Heart right ventricle (tissue), 16 donors: ENCODE measurements at regions not wholly inside any gene's neighbourhood (a gene's known extent, or its start where the extent isn't known, plus 50 kb on each side); places are given as distances from the start of the nearest gene placed in this dataset.

Source experiments
- ATAC-seq, 8 donors: fragments of 200-7000 bp; cut with Tn5 transposase; one replicate each; pipeline ENCODE4 v1.9.1; 2020; ENCODE audit warnings: mild to moderate bottlenecking in 8 of 8, moderate library complexity in 8 of 8, moderate number of reproducible peaks in 1 of 8
- DNase-seq, 2 donors: peaks; one replicate each; pipeline ENCODE4 v3.0.0-alpha.2; 2020
- H3K27ac ChIP-seq, 10 donors: fragments of 200-600 bp; sonication (generic) in 2 of 10; one replicate each; pipeline versions ENCODE4 v1.5.0 to v1.8.0; 2020 to 2022; ENCODE audit warnings: mild to moderate bottlenecking in 3 of 10
- H3K27me3 ChIP-seq, 7 donors: fragments of 200-600 bp; one replicate each; pipeline ENCODE4 v1.8.0; 2021 to 2022; ENCODE audit warnings: mild to moderate bottlenecking in 2 of 7
- H3K36me3 ChIP-seq, 9 donors: fragments of 200-600 bp; sonication (generic) in 1 of 9; one replicate each; pipeline versions ENCODE4 v1.5.0 to v1.8.0; 2020 to 2022; ENCODE audit warnings: mild to moderate bottlenecking in 2 of 9
- H3K4me1 ChIP-seq, 9 donors: fragments of 200-600 bp; sonication (generic) in 1 of 9; one replicate each; pipeline versions ENCODE4 v1.5.0 to v1.8.0; 2020 to 2022; ENCODE audit warnings: mild to moderate bottlenecking in 4 of 9
- H3K4me3 ChIP-seq, 10 donors: fragments of 200-600 bp; sonication (generic) in 2 of 10; one replicate each; pipeline versions ENCODE4 v1.5.0 to v1.8.0; 2020 to 2022; ENCODE audit warnings: mild to moderate bottlenecking in 7 of 10, moderate library complexity in 2 of 10
- H3K9me3 ChIP-seq, 11 donors: fragments of 200-600 bp in 10 of 11; sonication (generic) in 2 of 11; one replicate each; pipeline versions ENCODE4 v1.5.0 to v1.8.0; 2013 to 2022; ENCODE audit warnings: mild to moderate bottlenecking in 2 of 11, control low read depth in 1 of 11, moderate library complexity in 1 of 11
- CTCF ChIP-seq, 9 donors: fragments of 200-600 bp; sonication (generic) in 2 of 9; IDR thresholded peaks; one replicate each; pipeline versions ENCODE4 v1.5.0 to v1.8.0; 2021 to 2022; ENCODE audit warnings: antibody characterized with exemption in 9 of 9, mild to moderate bottlenecking in 5 of 9, moderate library complexity in 1 of 9
- WGBS, 2 donors: extraction: QIAGEN DNeasy Blood & Tissue Kit; methylation state at CpG; one replicate each; pipeline ENCODE4 v1.1.7; 2013; ENCODE audit warnings: inconsistent platforms in 1 of 2; 5-methylcytosine and 5-hydroxymethylcytosine counted together
- intact Hi-C, 10 donors: fragments of 100-400 bp; cut with DNase I; formaldehyde crosslinking; loops; one replicate each; pipeline versions ENCODE4 v1.11.1 to v1.14.2; 2022
- donor health status: Arrhythmogenic right ventricular cardiomyopathy.
- donor health status: ischemic (EF 13 %, LVEDD 7.1; RV severe dilation, severe dysfunction).
- donor health status: healthy with polysubstance abuse.
- donor health status: DM: no; HTN: yes; CAD: no.
- donor health status: DM: no; HTN: no; CAD: no.
- donor health status: ischemic (EF 25% LVEDD 6.9; RV normal size, moderate dysfunction).
- donor health status: ischemic (EF 25% LVEDD 5.7; RV mildly dilated, moderate dysfunction).
- donor health status: healthy.
- donor health status: DM: yes; HTN: yes; CAD: no.
- donor health status: Ischemic cardiomyopathy.
- donor health status: ischemic (EF 35%, LVEDD 5.7; RV mildly dilated, moderate dysfunction).
- donor health status: nonischemic (EF 11% LVEDD 7.7; RV severe dilation, severe dysfunction).
- donor health status: DM: yes; HTN: yes; CAD: no.
- donor health status: PGD.
- donor health status: ischemic (EF 29% LVEDD 5.4; RV normal size, mild dysfunction).
- donor health status: nonischemic (EF 23%, LVEDD 6.1; RV moderate dilation, normal function).

- intact Hi-C loops: loop anchor here in 3 of 10 donors (10.0 kb wide), 2 partner anchors 522 to 1032 kb away; partner anchors contain the start of gene DRD1 (in 1 of the 3)
- 73 to 80% methylated on average over 3 of the region's 3 CpGs for WGBS, 2 donors
- DNase-seq: no peak
- Histone ChIP-seq H3K9me3 (no peaks in the 10 kb centered on the region), H3K36me3 (no peaks in the 10 kb centered on the region), H3K27ac (peak overlapping the region in 1 of 10 donors; percentile 47), H3K4me3 (no peak overlapping the region), H3K4me1 (no peaks in the 10 kb centered on the region), H3K27me3 (peaks cover 0 to 30% (median 8%) of the 10 kb centered on the region in 7 donors)
- no peak for TF ChIP-seq CTCF (IDR thresholded peaks at IDR 0.05)
- ATAC-seq: no peak
Observed at GRCh38 chr5:174412941-174413340, 311.4 kb upstream of the MSX2 start.

GRCh38 chr5:174413567-174414314, 310.6 kb upstream of the MSX2 start:
- Histone ChIP-seq H3K4me3 (no peak overlapping the region), H3K27ac (peak overlapping the region in 2 of 10 donors; percentile 21 to 49), H3K9me3 (no peaks in the 10 kb centered on the region), H3K4me1 (no peaks in the 10 kb centered on the region), H3K27me3 (peaks cover 0 to 35% (median 14%) of the 10 kb centered on the region in 7 donors), H3K36me3 (no peaks in the 10 kb centered on the region)
- intact Hi-C loops: loop anchor here in 3 of 10 donors (10.0 kb wide), 2 partner anchors 521 to 1031 kb away; partner anchors contain the start of gene DRD1 (in 1 of the 3)
- WGBS, 2 donors: 61 to 67% methylated on average over 10 of the region's 10 CpGs
- TF ChIP-seq CTCF (IDR thresholded peaks at IDR 0.05): no peak
- no peak for DNase-seq
- peak in 4 of 8 donors; percentile 26 to 80 (median 48) for ATAC-seq

- Histone ChIP-seq H3K27ac (peak overlapping the region in 2 of 10 donors; percentile 21 to 49), H3K36me3 (no peaks in the 10 kb centered on the region), H3K4me1 (peaks cover 0 to 5% (median 3%) of the 10 kb centered on the region in 9 donors), H3K27me3 (peaks cover 0 to 36% (median 17%) of the 10 kb centered on the region in 7 donors), H3K9me3 (no peaks in the 10 kb centered on the region), H3K4me3 (no peak overlapping the region)
- no peak for TF ChIP-seq CTCF (IDR thresholded peaks at IDR 0.05)
- DNase-seq (no peak), ATAC-seq (peak in 1 of 8 donors; percentile 52)
- intact Hi-C loops: loop anchor here in 3 of 10 donors (10.0 kb wide), 2 partner anchors 520 to 1030 kb away; partner anchors contain the start of gene DRD1 (in 1 of the 3)
- WGBS, 2 donors: 4 to 5% methylated on average over 1 of the region's 1 CpG
Observed at GRCh38 chr5:174414315-174414710, 310.1 kb upstream of the MSX2 start.

- TF ChIP-seq CTCF (IDR thresholded peaks at IDR 0.05): no peak
- peaks cover 0 to 8% (median 6%) of the 10 kb centered on the region in 9 donors for H3K4me1 ChIP-seq
- H3K27ac ChIP-seq: peak overlapping the region in 1 of 10 donors; percentile 58
- 2 to 4% methylated on average over 18 of the region's 18 CpGs for WGBS, 2 donors
- intact Hi-C loops: loop anchor here (1.0 to 10.0 kb wide), 8 partner anchors 87 to 1026 kb away; partner anchors contain the start of gene DRD1 (in 1 of the 10)
- H3K9me3 ChIP-seq: no peaks in the 10 kb centered on the region
- peak overlapping the region in 6 of 10 donors; percentile 25 to 34 (median 30) for H3K4me3 ChIP-seq
- no peaks in the 10 kb centered on the region for H3K36me3 ChIP-seq
- H3K27me3 ChIP-seq: peaks cover 0 to 66% (median 42%) of the 10 kb centered on the region in 7 donors
- peak in 4 of 8 donors; percentile 17 to 55 (median 26) for ATAC-seq
- peak in 1 of 2 donors; percentile 14 for DNase-seq
Observed at GRCh38 chr5:174418809-174419539, 305.4 kb upstream of the MSX2 start.
